ENCODE measurements at regions not wholly inside any gene's neighbourhood (a gene's known extent, or its start where the extent isn't known, plus 50 kb on each side); places are given as distances from the start of the nearest gene placed in this dataset.

- Histone ChIP-seq H3K9me2 (ENCODE audit: insufficient read depth, low read length) (no peaks in the 10 kb centered on the region), H3F3A (ENCODE audit: insufficient read depth, low read length, poor library complexity, severe bottlenecking) (no peaks in the 10 kb centered on the region), H3K36me3 (ENCODE audit: insufficient read depth, low read length) (no peaks in the 10 kb centered on the region), H4K20me1 (ENCODE audit: insufficient read depth) (no peaks in the 10 kb centered on the region), H2AFZ (ENCODE audit: low read depth, low read length) (no peak overlapping the region), H3K79me2 (replicated peaks; ENCODE audit: insufficient read depth, low read length) (no peaks in the 10 kb centered on the region), H3K4me2 (ENCODE audit: low read length) (no peak overlapping the region), H3K9me3 (ENCODE audit: low read length) (no peaks in the 10 kb centered on the region), H3K9ac (ENCODE audit: low read length) (no peak overlapping the region), H3K4me3 (ENCODE audit: low read length) (no peak overlapping the region), H3K27ac (ENCODE audit: low read length) (no peak overlapping the region), H3K27me3 (ENCODE audit: insufficient read depth, low read depth, low read length) (no peaks in the 10 kb centered on the region)
- TF ChIP-seq TAF1 (IDR thresholded peaks at IDR 0.05; ENCODE audit: low read depth): no peak
- no peak for TF ChIP-seq MXI1 (conservative IDR thresholded peaks at IDR 0.05; ENCODE audit: poor library complexity, severe bottlenecking)
- TF ChIP-seq REST (IDR thresholded peaks at IDR 0.05; ENCODE audit: borderline replicate concordance): no peak
- TF ChIP-seq CTCF (IDR thresholded peaks at IDR 0.05; ENCODE audit: poor library complexity, severe bottlenecking): no peak
- TF ChIP-seq EZH2 (IDR thresholded peaks at IDR 0.05; ENCODE audit: borderline replicate concordance, insufficient read depth, low read length, poor library complexity, severe bottlenecking): no peak
- no peak for TF ChIP-seq POLR2AphosphoS5 (IDR thresholded peaks at IDR 0.05)
- TF ChIP-seq EP300 (conservative IDR thresholded peaks at IDR 0.05; ENCODE audit: poor library complexity, severe bottlenecking): no peak
- TF ChIP-seq RAD21 (conservative IDR thresholded peaks at IDR 0.05): no peak
- no peak for TF ChIP-seq SMC3 (conservative IDR thresholded peaks at IDR 0.05; ENCODE audit: poor library complexity)
Observed at GRCh38 chr2:139034064-139034463, 253.9 kb upstream of the NXPH2 start.

- Histone ChIP-seq H3K27me3 (ENCODE audit: insufficient read depth, low read depth, low read length) (no peaks in the 10 kb centered on the region), H2AFZ (ENCODE audit: low read depth, low read length) (no peak overlapping the region), H4K20me1 (ENCODE audit: insufficient read depth) (no peaks in the 10 kb centered on the region), H3K4me3 (ENCODE audit: low read length) (no peak overlapping the region), H3K79me2 (replicated peaks; ENCODE audit: insufficient read depth, low read length) (no peaks in the 10 kb centered on the region), H3K9ac (ENCODE audit: low read length) (no peak overlapping the region), H3K36me3 (ENCODE audit: insufficient read depth, low read length) (no peaks in the 10 kb centered on the region), H3F3A (ENCODE audit: insufficient read depth, low read length, poor library complexity, severe bottlenecking) (no peaks in the 10 kb centered on the region), H3K27ac (ENCODE audit: low read length) (no peak overlapping the region), H3K9me3 (ENCODE audit: low read length) (no peaks in the 10 kb centered on the region), H3K9me2 (ENCODE audit: insufficient read depth, low read length) (no peaks in the 10 kb centered on the region), H3K4me2 (ENCODE audit: low read length) (no peak overlapping the region)
- no peak for TF ChIP-seq CTCF (IDR thresholded peaks at IDR 0.05; ENCODE audit: poor library complexity, severe bottlenecking)
- TF ChIP-seq TAF1 (IDR thresholded peaks at IDR 0.05; ENCODE audit: low read depth): no peak
- no peak for TF ChIP-seq EP300 (conservative IDR thresholded peaks at IDR 0.05; ENCODE audit: poor library complexity, severe bottlenecking)
- TF ChIP-seq SMC3 (conservative IDR thresholded peaks at IDR 0.05; ENCODE audit: poor library complexity): no peak
- no peak for TF ChIP-seq REST (IDR thresholded peaks at IDR 0.05; ENCODE audit: borderline replicate concordance)
- TF ChIP-seq RAD21 (conservative IDR thresholded peaks at IDR 0.05): no peak
- TF ChIP-seq EZH2 (IDR thresholded peaks at IDR 0.05; ENCODE audit: borderline replicate concordance, insufficient read depth, low read length, poor library complexity, severe bottlenecking): no peak
- TF ChIP-seq MXI1 (conservative IDR thresholded peaks at IDR 0.05; ENCODE audit: poor library complexity, severe bottlenecking): no peak
- no peak for TF ChIP-seq POLR2AphosphoS5 (IDR thresholded peaks at IDR 0.05)
Observed at GRCh38 chr2:139033300-139033699, 253.1 kb upstream of the NXPH2 start.
